ENCODE measurements at regions not wholly inside any gene's neighbourhood (a gene's known extent, or its start where the extent isn't known, plus 50 kb on each side); places are given as distances from the start of the nearest gene placed in this dataset.

GRCh38 chr3:152968388-152969024, 133.6 kb downstream of the P2RY1 start:
- DNase-seq (ENCODE audit: low read depth, low spot score): no peak
- Histone ChIP-seq H3K4me1 (ENCODE audit: control insufficient read depth in 1 of 2, insufficient read depth in 2 of 2, low read length in 2 of 2) (peaks cover 0 to 16% of the 10 kb centered on the region in 2 experiments; a peak in 2 of 4 replicates), H3K9me2 (ENCODE audit: insufficient read depth) (no peaks in the 10 kb centered on the region), H2AFZ (ENCODE audit: low read depth, low read length, poor library complexity, severe bottlenecking) (peak overlapping the region; percentile 2), H3K4me3 (replicated peaks in 1 of 2; ENCODE audit: low read depth in 1 of 2, low read length in 2 of 2) (no peak overlapping the region), H3K9me3 (ENCODE audit: control insufficient read depth in 1 of 2, insufficient read depth in 1 of 2, low read depth in 1 of 2, low read length in 2 of 2) (no peaks in the 10 kb centered on the region), H3K4me2 (ENCODE audit: low read length) (no peak overlapping the region), H3K9ac (ENCODE audit: low read length) (no peak overlapping the region), H3K79me2 (ENCODE audit: insufficient read depth, low read length) (no peaks in the 10 kb centered on the region), H4K20me1 (ENCODE audit: insufficient read depth) (no peaks in the 10 kb centered on the region), H3K27ac (ENCODE audit: low read depth, low read length) (no peak overlapping the region), H3K27me3 (ENCODE audit: insufficient read depth, low read length) (no peaks in the 10 kb centered on the region), H3K36me3 (ENCODE audit: control insufficient read depth in 1 of 2, insufficient read depth in 2 of 2, low read length in 2 of 2) (no peaks in the 10 kb centered on the region)
- POLR2A ChIA-PET: no interaction called here
- TF ChIP-seq SIN3A (IDR thresholded peaks at IDR 0.05; ENCODE audit: low read depth): no peak
- no peak for TF ChIP-seq YY1 (IDR thresholded peaks at IDR 0.05; ENCODE audit: extremely low read depth, insufficient replicate concordance, low read depth, low read length)
- no peak for TF ChIP-seq CEBPB (IDR thresholded peaks at IDR 0.05; ENCODE audit: low read depth)
- no peak for TF ChIP-seq TCF7L2 (IDR thresholded peaks at IDR 0.05; ENCODE audit: borderline replicate concordance, extremely low read depth, insufficient read depth, insufficient read length)
- no peak for TF ChIP-seq CBX3 (IDR thresholded peaks at IDR 0.05; ENCODE audit: low read depth)
- TF ChIP-seq ATF3 (IDR thresholded peaks at IDR 0.05): no peak
- TF ChIP-seq RAD21 (IDR thresholded peaks at IDR 0.05; ENCODE audit: low read depth): no peak
- TF ChIP-seq ZNF274 (IDR thresholded peaks at IDR 0.05; ENCODE audit: low read depth, low read length): no peak
- TF ChIP-seq EGR1 (IDR thresholded peaks at IDR 0.05; ENCODE audit: low read depth): no peak
- no peak for TF ChIP-seq EZH2phosphoT487 (IDR thresholded peaks at IDR 0.05; ENCODE audit: borderline replicate concordance)
- no peak for TF ChIP-seq REST (IDR thresholded peaks at IDR 0.05; ENCODE audit: low read depth)
- no TSS peak for BruUV-seq (replicated peaks)
- intact Hi-C loops (cut with micrococcal nuclease): no loop called here
- ATAC-seq: no peak
- CTCF ChIA-PET: no interaction called here
- RAD21 ChIA-PET (ENCODE audit: low non-redundant PET in 1 of 2, low total read pairs in 2 of 2, uncharacterized antibody in 2 of 2, unreplicated experiment in 2 of 2): no interaction called here
